GM12891 (cell line): ENCODE measurements at regions not wholly inside any gene's neighbourhood (a gene's known extent, or its start where the extent isn't known, plus 50 kb on each side); places are given as distances from the start of the nearest gene placed in this dataset.

Experiments used
- POLR2A ChIP-seq: IDR thresholded peaks from 2 replicates; pipeline ENCODE4 v1.6.1; 2011; ENCODE audit warnings: low read depth, low read length, control low read depth
- POLR2AphosphoS5 ChIP-seq: IDR thresholded peaks from 2 replicates; pipeline ENCODE4 v1.6.1; 2011; ENCODE audit warnings: low read depth, low read length, control low read depth
- TAF1 ChIP-seq: IDR thresholded peaks from 2 replicates; pipeline ENCODE4 v1.6.1; 2011; ENCODE audit warnings: low read depth, low read length, control low read depth

DNA sequence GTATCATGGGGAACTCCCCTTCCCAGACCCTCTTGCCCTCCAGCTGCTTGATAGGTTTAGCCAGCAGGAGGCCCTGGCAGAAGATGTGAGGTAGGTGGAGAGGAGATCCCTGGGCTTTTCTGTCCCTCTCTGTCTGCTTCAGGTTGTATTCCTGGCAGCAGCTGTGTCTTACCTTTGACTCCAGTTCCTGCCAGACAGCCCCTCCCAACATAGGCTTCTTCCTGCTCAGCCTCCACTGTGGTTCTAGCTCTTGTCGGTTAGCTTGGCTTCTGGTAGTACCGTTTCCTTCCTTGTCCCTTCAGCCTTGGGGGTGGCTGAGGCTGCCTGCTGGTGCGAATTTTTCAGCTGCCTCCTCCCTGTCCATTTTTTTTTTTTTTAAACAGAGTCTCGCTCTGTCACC lies 215.7 kb upstream of the CRY1 start:
- TF ChIP-seq POLR2A, result no peak
- no peak for TF ChIP-seq TAF1
- no peak for TF ChIP-seq POLR2AphosphoS5
